H9 (cell line): ENCODE measurements at regions not wholly inside any gene's neighbourhood (a gene's known extent, or its start where the extent isn't known, plus 50 kb on each side); places are given as distances from the start of the nearest gene placed in this dataset.

Experiments used
- DNase-seq: peaks from one replicate; pipeline ENCODE4 v3.0.0-alpha.2; 2017
- H2AFZ ChIP-seq: one replicate; pipeline ENCODE4 v1.6.1; 2013; ENCODE audit warnings: mild to moderate bottlenecking, low read length, control low read depth, moderate library complexity
- H2AK5ac ChIP-seq: 2 replicates; pipeline ENCODE4 v1.6.1; 2013; ENCODE audit warnings: low read length, control low read depth, mixed read lengths; ENCODE audit not compliant: insufficient read length
- H2BK120ac ChIP-seq: one replicate; pipeline ENCODE4 v1.6.1; 2013; ENCODE audit warnings: low read depth, mild to moderate bottlenecking, low read length, control low read depth, inconsistent platforms; ENCODE audit not compliant: poor library complexity, severe bottlenecking
- H2BK12ac ChIP-seq: 2 replicates; pipeline ENCODE4 v1.6.1; 2013; ENCODE audit warnings: low read length, control low read depth, mixed read lengths, low read depth; ENCODE audit not compliant: insufficient read length
- H2BK15ac ChIP-seq: 2 replicates; pipeline ENCODE4 v1.6.1; 2013; ENCODE audit warnings: low read depth, low read length, control low read depth
- H2BK20ac ChIP-seq: one replicate; pipeline ENCODE4 v1.6.1; 2013; ENCODE audit warnings: low read depth, mild to moderate bottlenecking, low read length, control low read depth, inconsistent platforms; ENCODE audit not compliant: poor library complexity, severe bottlenecking
- H2BK5ac ChIP-seq: 2 replicates; pipeline ENCODE4 v1.6.1; 2013; ENCODE audit warnings: low read length, control low read depth, mixed read lengths; ENCODE audit not compliant: insufficient read length
- H3K14ac ChIP-seq: 2 replicates; pipeline ENCODE4 v1.6.1; 2013; ENCODE audit warnings: low read length, control low read depth; ENCODE audit not compliant: insufficient read depth
- H3K18ac ChIP-seq: 2 replicates; pipeline ENCODE4 v1.6.1; 2013; ENCODE audit warnings: low read depth, mild to moderate bottlenecking, mixed read lengths, low read length, control low read depth; ENCODE audit not compliant: insufficient read length
- H3K23ac ChIP-seq: 2 replicates; pipeline ENCODE4 v1.6.1; 2013; ENCODE audit warnings: low read length, control low read depth, mixed read lengths, low read depth; ENCODE audit not compliant: insufficient read length
- H3K23me2 ChIP-seq: 2 replicates; pipeline ENCODE4 v1.6.1; 2013; ENCODE audit warnings: low read depth, mild to moderate bottlenecking, mixed read lengths, low read length, control low read depth; ENCODE audit not compliant: insufficient read length, poor library complexity, severe bottlenecking
- H3K27ac ChIP-seq: 2 replicates; pipeline ENCODE4 v1.5.1; 2013; ENCODE audit warnings: low read length, control low read depth, mixed read lengths, low read depth; ENCODE audit not compliant: insufficient read length
- H3K27me3 ChIP-seq: 2 replicates; pipeline ENCODE4 v1.6.1; 2013; ENCODE audit warnings: low read length, control low read depth, inconsistent platforms; ENCODE audit not compliant: insufficient read depth
- H3K4ac ChIP-seq: 2 replicates; pipeline ENCODE4 v1.6.1; 2013; ENCODE audit warnings: low read depth, mild to moderate bottlenecking, control low read depth, inconsistent platforms, low read length, moderate library complexity
- H3K4me1 ChIP-seq: 2 replicates; pipeline ENCODE4 v1.6.1; 2013; ENCODE audit warnings: low read length, control low read depth, inconsistent platforms; ENCODE audit not compliant: insufficient read depth
- H3K4me2 ChIP-seq: 2 replicates; pipeline ENCODE4 v1.6.1; 2013; ENCODE audit warnings: low read length, control low read depth, mixed read lengths; ENCODE audit not compliant: insufficient read length, insufficient read depth
- H3K56ac ChIP-seq: 2 replicates; pipeline ENCODE4 v1.6.1; 2013; ENCODE audit warnings: low read depth, mild to moderate bottlenecking, mixed read lengths, low read length, control low read depth; ENCODE audit not compliant: insufficient read length
- H3K79me1 ChIP-seq: 2 replicates; pipeline ENCODE4 v1.6.1; 2013; ENCODE audit warnings: low read depth, mild to moderate bottlenecking, moderate library complexity, low read length, control low read depth, inconsistent platforms; ENCODE audit not compliant: insufficient read depth, poor library complexity, severe bottlenecking
- H3K79me2 ChIP-seq: 2 replicates; pipeline ENCODE4 v1.6.1; 2013; ENCODE audit warnings: low read length, control low read depth, inconsistent platforms; ENCODE audit not compliant: insufficient read depth
- H3K9ac ChIP-seq: 2 replicates; pipeline ENCODE4 v1.6.1; 2013; ENCODE audit warnings: low read length, control low read depth, mixed read lengths; ENCODE audit not compliant: insufficient read length; ENCODE audit errors: extremely low read depth
- H3K9me3 ChIP-seq: one replicate; pipeline ENCODE4 v1.6.1; 2013; ENCODE audit warnings: low read depth, low read length, inconsistent platforms; ENCODE audit not compliant: control insufficient read depth
- H3T11ph ChIP-seq: one replicate; pipeline ENCODE4 v1.6.1; 2013; ENCODE audit warnings: mild to moderate bottlenecking, low read length, control low read depth, inconsistent platforms
- H4K20me1 ChIP-seq: one replicate; pipeline ENCODE4 v1.6.1; 2013; ENCODE audit not compliant: control insufficient read depth, insufficient read length, insufficient read depth
- H4K5ac ChIP-seq: 2 replicates; pipeline ENCODE4 v1.6.1; 2013; ENCODE audit warnings: low read depth, mild to moderate bottlenecking, mixed read lengths, low read length, control low read depth; ENCODE audit not compliant: insufficient read length
- H4K8ac ChIP-seq: replicated peaks from 2 replicates; pipeline ENCODE4 v1.6.1; 2013; ENCODE audit warnings: low read length, control low read depth, mixed read lengths, low read depth; ENCODE audit not compliant: insufficient read length
- H4K91ac ChIP-seq: 2 replicates; pipeline ENCODE4 v1.6.1; 2013; ENCODE audit warnings: low read depth, mild to moderate bottlenecking, moderate library complexity, mixed read lengths, low read length, control low read depth; ENCODE audit not compliant: insufficient read length
- H3K27ac Mint-ChIP-seq, 3 experiments: 2 replicates in 2 of 3; 3 replicates in 1 of 3; pipeline ENCODE4 v1.8.0; 2020 to 2021; ENCODE audit warnings: mixed read lengths in 3 of 3, mild to moderate bottlenecking in 1 of 3, moderate library complexity in 1 of 3
- H3K27me3 Mint-ChIP-seq: 2 replicates; pipeline ENCODE4 v1.8.0; 2021; ENCODE audit warnings: low read depth, mild to moderate bottlenecking, moderate library complexity, mixed read lengths
- H3K36me3 Mint-ChIP-seq, 3 experiments: 2 replicates in 2 of 3; 3 replicates in 1 of 3; pipeline ENCODE4 v1.8.0; 2020 to 2021; ENCODE audit warnings: low read depth in 3 of 3, mixed read lengths in 3 of 3; ENCODE audit not compliant: insufficient read depth in 1 of 3
- H3K4me1 Mint-ChIP-seq, 2 experiments: 2 replicates each; pipeline ENCODE4 v1.8.0; 2020; ENCODE audit warnings: mixed read lengths in 2 of 2
- H3K4me3 Mint-ChIP-seq, 2 experiments: 2 replicates in 1 of 2; 3 replicates in 1 of 2; pipeline ENCODE4 v1.8.0; 2020 to 2021; ENCODE audit warnings: mild to moderate bottlenecking in 2 of 2, mixed read lengths in 2 of 2, moderate library complexity in 1 of 2
- H3K9me3 Mint-ChIP-seq, 2 experiments: 2 replicates in 1 of 2; 3 replicates in 1 of 2; pipeline ENCODE4 v1.8.0; 2020; ENCODE audit warnings: mild to moderate bottlenecking in 2 of 2, mixed read lengths in 2 of 2, moderate library complexity in 1 of 2
- CTCF ChIP-seq: fragments of 200-600 bp; sonication (generic); conservative IDR thresholded peaks from 3 replicates; pipeline ENCODE4 v1.8.0; 2021; ENCODE audit warnings: antibody characterized with exemption, mild to moderate bottlenecking
- WGBS: extraction: QIAGEN DNeasy Blood & Tissue Kit; methylation state at CpG from one replicate; pipeline ENCODE4 v1.1.7; 2013; ENCODE audit warnings: missing lambda C conversion rate, low lambda C conversion rate, mixed read lengths; ENCODE audit not compliant: insufficient read length; ENCODE audit errors: extremely low coverage; 5-methylcytosine and 5-hydroxymethylcytosine counted together

GRCh38 chr4:65170768-65171514 lies 499.3 kb downstream of the EPHA5 start:
- no peaks in the 10 kb centered on the region for H3K4me1 ChIP-seq
- H3K9me3 ChIP-seq: no peaks in the 10 kb centered on the region
- no peak overlapping the region for H3K9ac ChIP-seq
- no peak overlapping the region for H2AFZ ChIP-seq
- DNase-seq: no peak
- no peak overlapping the region for H4K8ac ChIP-seq
- no peak overlapping the region for H2BK5ac ChIP-seq
- no peak overlapping the region for H2AK5ac ChIP-seq
- H3K4me2 ChIP-seq: no peak overlapping the region
- peaks cover 5 to 6% of the 10 kb centered on the region in 2 experiments; a peak in 3 of 4 replicates for H3K4me1 Mint-ChIP-seq
- no peak overlapping the region for H2BK12ac ChIP-seq
- no peaks in the 10 kb centered on the region for H3K79me2 ChIP-seq
- no peaks in the 10 kb centered on the region for H4K20me1 ChIP-seq
- H3K9me3 Mint-ChIP-seq: peaks cover 1 to 2% of the 10 kb centered on the region in 2 experiments; a peak in 4 of 5 replicates
- no peak overlapping the region for H3K27ac ChIP-seq
- no peaks in the 10 kb centered on the region for H3K23me2 ChIP-seq
- H3K36me3 Mint-ChIP-seq: peaks cover 0 to 5% (median 0%) of the 10 kb centered on the region in 3 experiments; a peak in 3 of 7 replicates
- no peaks in the 10 kb centered on the region for H3K79me1 ChIP-seq
- H3K56ac ChIP-seq: no peak overlapping the region
- no peak overlapping the region for H3K4ac ChIP-seq
- no peak overlapping the region for H3K23ac ChIP-seq
- no peak overlapping the region for H2BK20ac ChIP-seq
- no peak overlapping the region for H2BK120ac ChIP-seq
- no CpG with 5 or more reads among the region's 6 CpGs for WGBS
- no peak overlapping the region for H4K5ac ChIP-seq
- H3K27me3 ChIP-seq: no peaks in the 10 kb centered on the region
- H3T11ph ChIP-seq: no peak overlapping the region
- H3K4me3 Mint-ChIP-seq: no peak overlapping the region
- H3K27me3 Mint-ChIP-seq: no peaks in the 10 kb centered on the region
- H2BK15ac ChIP-seq: no peak overlapping the region
- no peak overlapping the region for H4K91ac ChIP-seq
- no peak overlapping the region for H3K27ac Mint-ChIP-seq
- no peak for TF ChIP-seq CTCF
- no peak overlapping the region for H3K14ac ChIP-seq
- no peak overlapping the region for H3K18ac ChIP-seq
